Keratinocyte (primary cell): ENCODE measurements at regions not wholly inside any gene's neighbourhood (a gene's known extent, or its start where the extent isn't known, plus 50 kb on each side); places are given as distances from the start of the nearest gene placed in this dataset.

Experiments
- DNase-seq: peaks from one replicate; pipeline ENCODE4 v3.0.0-alpha.2; 2011; ENCODE audit warnings: low read depth, missing footprints, low spot score
- FAIRE-seq: peaks from 2 replicates; lab custom pipeline; 2011; peaks lifted over from hg19 to GRCh38; lab: Jason Lieb, UNC
- H2AFZ ChIP-seq: 2 replicates; pipeline ENCODE4 v1.6.0; 2012; ENCODE audit warnings: low read length, control low read depth, inconsistent platforms; ENCODE audit not compliant: control insufficient read depth
- H3K27ac ChIP-seq: 2 replicates; pipeline ENCODE4 v1.5.1; 2011; ENCODE audit warnings: low read length; ENCODE audit not compliant: control insufficient read depth, insufficient read depth
- H3K27me3 ChIP-seq: 3 replicates; pipeline ENCODE4 v1.6.0; 2011; ENCODE audit warnings: low read length; ENCODE audit not compliant: control insufficient read depth, insufficient read depth; ENCODE audit errors: extremely low read depth
- H3K36me3 ChIP-seq, 2 experiments: 2 replicates in 1 of 2; 3 replicates in 1 of 2; pipeline ENCODE4 v1.5.1; 2011; ENCODE audit warnings: low read length in 2 of 2, mild to moderate bottlenecking in 1 of 2; ENCODE audit not compliant: control insufficient read depth in 2 of 2, insufficient read depth in 2 of 2; ENCODE audit errors: extremely low read depth in 1 of 2
- H3K4me1 ChIP-seq: 3 replicates; pipeline ENCODE4 v1.5.1; 2011; ENCODE audit warnings: low read length; ENCODE audit not compliant: control insufficient read depth, insufficient read depth; ENCODE audit errors: extremely low read depth
- H3K4me2 ChIP-seq: 3 replicates; pipeline ENCODE4 v1.6.0; 2011; ENCODE audit warnings: low read depth, low read length; ENCODE audit not compliant: control insufficient read depth, insufficient read depth; ENCODE audit errors: extremely low read depth
- H3K4me3 ChIP-seq, 3 experiments: fragments of 200-600 bp in 1 of 3; sonication (generic) in 1 of 3; 2 replicates in 2 of 3; 3 replicates in 1 of 3; pipeline ENCODE4 v1.5.1; 2011 to 2016; ENCODE audit warnings: low read length in 3 of 3, mild to moderate bottlenecking in 3 of 3, control low read depth in 2 of 3, inconsistent platforms in 1 of 3, low read depth in 1 of 3, mixed read lengths in 1 of 3, mixed run types in 1 of 3, moderate library complexity in 1 of 3; ENCODE audit not compliant: control insufficient read depth in 2 of 3, insufficient read depth in 2 of 3; ENCODE audit errors: extremely low read depth in 1 of 3
- H3K79me2 ChIP-seq: 2 replicates; pipeline ENCODE4 v1.6.0; 2012; ENCODE audit warnings: low read length; ENCODE audit not compliant: control insufficient read depth, insufficient read depth
- H3K9ac ChIP-seq: 3 replicates; pipeline ENCODE4 v1.6.0; 2011; ENCODE audit warnings: low read length; ENCODE audit not compliant: control insufficient read depth, insufficient read depth; ENCODE audit errors: extremely low read depth
- H3K9me1 ChIP-seq: 3 replicates; pipeline ENCODE4 v1.6.0; 2011; ENCODE audit warnings: low read length; ENCODE audit not compliant: control insufficient read depth, insufficient read depth; ENCODE audit errors: extremely low read depth
- H3K9me3 ChIP-seq: 2 replicates; pipeline ENCODE4 v1.5.1; 2012; ENCODE audit warnings: low read depth, low read length; ENCODE audit not compliant: control insufficient read depth
- H4K20me1 ChIP-seq: 3 replicates; pipeline ENCODE4 v1.6.0; 2011; ENCODE audit warnings: low read length; ENCODE audit not compliant: control insufficient read depth, insufficient read depth; ENCODE audit errors: extremely low read depth
- CTCF ChIP-seq, 3 experiments: IDR thresholded peaks in 1 of 3; conservative IDR thresholded peaks in 1 of 3; optimal IDR thresholded peaks in 1 of 3; 2 replicates in 2 of 3; 3 replicates in 1 of 3; pipeline versions ENCODE3 to v1.5.1; 2011; ENCODE audit warnings: low read length in 3 of 3, mild to moderate bottlenecking in 3 of 3, moderate library complexity in 2 of 3, control low read depth in 1 of 3, inconsistent platforms in 1 of 3; ENCODE audit not compliant: insufficient read depth in 2 of 3; ENCODE audit errors: extremely low read depth in 1 of 3
- EZH2 ChIP-seq: IDR thresholded peaks from one replicate; pipeline ENCODE4 v1.6.1; 2012; ENCODE audit warnings: inconsistent platforms, mild to moderate bottlenecking, low read length, moderate library complexity
- dilution Hi-C: fragments of 300-500 bp; cut with MboI; formaldehyde crosslinking; loops from one replicate; pipeline ENCODE4 v1.7.0; 2020; ENCODE audit warnings: low sequenced_read_pairs; ENCODE audit not compliant: extremely low pct_ligation_motif_present

DNA sequence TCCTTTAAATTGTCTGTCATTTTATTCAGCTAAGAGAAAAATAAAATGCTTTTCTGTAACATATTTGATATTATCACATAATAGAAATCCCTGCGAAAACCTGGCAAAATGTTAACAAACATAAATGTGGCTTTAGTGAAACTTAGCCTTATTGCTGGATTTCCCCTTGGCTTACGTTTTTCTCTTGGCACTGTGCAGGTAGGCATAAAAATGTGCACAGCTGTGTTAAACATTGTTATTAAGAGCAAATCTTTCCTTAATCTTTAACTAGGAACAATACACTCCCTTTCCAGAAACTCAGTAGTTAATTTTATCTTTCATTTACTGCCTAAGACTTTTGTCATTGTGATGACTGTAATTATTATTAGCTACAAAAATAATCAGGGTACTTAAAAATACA is 202.4 kb upstream of the GNPDA2 start:
- H2AFZ ChIP-seq = no peak overlapping the region
- no peak overlapping the region for H3K9ac ChIP-seq
- dilution Hi-C loops = no loop called here
- no peak for TF ChIP-seq EZH2
- no peak for TF ChIP-seq CTCF (optimal IDR thresholded peaks at IDR 0.05 in 1 of 3, IDR thresholded peaks at IDR 0.05 in 1 of 3, conservative IDR thresholded peaks at IDR 0.05 in 1 of 3; ENCODE audit: extremely low read depth in 1 of 3, insufficient read depth in 2 of 3, low read length in 3 of 3)
- DNase-seq (no peak), FAIRE-seq (no peak)
- H3K79me2 ChIP-seq = no peaks in the 10 kb centered on the region
- no peaks in the 10 kb centered on the region for H3K9me1 ChIP-seq
- H3K9me3 ChIP-seq = no peaks in the 10 kb centered on the region
- no peak overlapping the region for H3K4me2 ChIP-seq
- H4K20me1 ChIP-seq = no peaks in the 10 kb centered on the region
- no peaks in the 10 kb centered on the region for H3K27me3 ChIP-seq
- H3K27ac ChIP-seq = no peak overlapping the region
- no peak overlapping the region for H3K4me3 ChIP-seq
- H3K4me1 ChIP-seq = no peaks in the 10 kb centered on the region
- no peaks in the 10 kb centered on the region for H3K36me3 ChIP-seq

DNA sequence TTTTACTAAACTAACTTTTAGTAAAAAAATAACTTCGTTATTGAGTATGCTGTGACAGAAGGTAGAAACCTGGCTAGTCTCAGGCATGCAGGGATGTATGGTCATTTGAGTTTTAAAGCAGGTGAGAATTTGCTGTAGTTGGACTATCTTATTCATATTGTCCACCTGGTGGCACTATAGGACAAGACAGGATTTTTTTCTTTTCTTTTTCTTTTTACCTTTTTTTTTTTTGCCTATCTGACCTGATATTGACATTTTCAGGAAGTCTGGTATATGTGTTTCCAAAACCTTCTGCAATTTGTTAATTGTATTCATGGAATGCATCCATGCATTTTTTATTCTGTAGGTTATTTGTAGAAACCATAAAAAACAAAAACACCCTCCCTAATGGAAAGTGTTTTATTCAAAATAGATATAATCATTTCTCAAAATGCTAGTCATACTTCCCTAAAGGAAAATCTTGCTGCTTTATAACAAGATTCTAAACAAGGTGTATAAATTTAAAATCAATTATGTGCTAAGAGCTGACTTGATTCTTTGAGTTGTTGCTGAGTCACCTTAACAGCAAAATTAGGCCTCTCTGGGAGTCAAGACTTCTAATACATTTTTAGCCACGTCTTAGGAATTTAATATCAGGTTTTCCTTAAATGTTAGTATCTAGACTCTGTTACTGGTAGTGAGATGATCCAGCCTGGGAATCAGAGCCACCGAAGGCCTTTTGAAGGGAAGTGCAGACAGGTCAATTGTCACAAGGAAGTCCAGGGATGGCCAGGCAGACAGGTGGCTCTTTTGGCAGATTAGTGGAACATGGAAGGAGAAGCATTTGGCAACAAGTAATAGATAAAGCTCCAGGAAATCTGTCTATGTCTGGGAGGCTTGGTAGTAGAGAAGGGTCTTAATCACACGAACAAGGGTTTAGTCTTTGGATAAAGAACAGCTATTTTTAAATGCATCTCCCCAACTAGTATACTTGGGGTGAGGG is 201.3 kb upstream of the GNPDA2 start:
- H3K27me3 ChIP-seq = no peaks in the 10 kb centered on the region
- no peaks in the 10 kb centered on the region for H3K9me3 ChIP-seq
- H3K4me1 ChIP-seq = no peaks in the 10 kb centered on the region
- H3K79me2 ChIP-seq = no peaks in the 10 kb centered on the region
- FAIRE-seq (no peak), DNase-seq (no peak)
- no peak overlapping the region for H3K27ac ChIP-seq
- no peaks in the 10 kb centered on the region for H4K20me1 ChIP-seq
- H3K4me3 ChIP-seq = no peak overlapping the region
- no peaks in the 10 kb centered on the region for H3K9me1 ChIP-seq
- no peak overlapping the region for H3K9ac ChIP-seq
- dilution Hi-C loops = no loop called here
- no peak overlapping the region for H2AFZ ChIP-seq
- TF ChIP-seq EZH2 (no peak), CTCF (optimal IDR thresholded peaks at IDR 0.05 in 1 of 3, IDR thresholded peaks at IDR 0.05 in 1 of 3, conservative IDR thresholded peaks at IDR 0.05 in 1 of 3; ENCODE audit: extremely low read depth in 1 of 3, insufficient read depth in 2 of 3, low read length in 3 of 3) (peak in 1 of 3 experiments; percentile 42)
- H3K36me3 ChIP-seq = no peaks in the 10 kb centered on the region
- no peak overlapping the region for H3K4me2 ChIP-seq
